HG03196 (cell line): ENCODE measurements at regions not wholly inside any gene's neighbourhood (a gene's known extent, or its start where the extent isn't known, plus 50 kb on each side); places are given as distances from the start of the nearest gene placed in this dataset.

Experiments
- ATAC-seq: cut with Tn5 transposase; IDR thresholded peaks from one replicate; pipeline ENCODE4 v1.9.1; 2021; ENCODE audit not compliant: unreplicated experiment

- ATAC-seq: no peak
Observed at GRCh38 chr16:85335584-85336491, 223.6 kb upstream of the CIBAR2 start.

- no peak for ATAC-seq
Observed at GRCh38 chr16:85337910-85338637, 225.8 kb upstream of the CIBAR2 start.

GRCh38 chr16:85338638-85338982, 226.3 kb upstream of the CIBAR2 start:
- ATAC-seq: no peak

GRCh38 chr16:85338989-85339685, 226.9 kb upstream of the CIBAR2 start:
- no peak for ATAC-seq

GRCh38 chr16:85341972-85342695, 229.9 kb upstream of the CIBAR2 start:
- ATAC-seq: no peak

GRCh38 chr16:85344502-85345128, 232.3 kb upstream of the CIBAR2 start:
- no peak for ATAC-seq

GRCh38 chr16:85345129-85345639, 232.9 kb upstream of the CIBAR2 start:
- no peak for ATAC-seq

- no peak for ATAC-seq
Observed at GRCh38 chr16:85346404-85347212, 234.3 kb upstream of the CIBAR2 start.

GRCh38 chr16:85347213-85347591, 234.9 kb upstream of the CIBAR2 start:
- no peak for ATAC-seq

- ATAC-seq: no peak
Observed at GRCh38 chr16:85348065-85348840, 236.0 kb upstream of the CIBAR2 start.

- ATAC-seq: no peak
Observed at GRCh38 chr16:85348911-85349334, 236.7 kb upstream of the CIBAR2 start.

GRCh38 chr16:85349365-85350145, 237.3 kb upstream of the CIBAR2 start:
- no peak for ATAC-seq

- ATAC-seq: no peak
Observed at GRCh38 chr16:85350146-85350728, 238.0 kb upstream of the CIBAR2 start.

- no peak for ATAC-seq
Observed at GRCh38 chr16:85350973-85351372, 238.7 kb upstream of the CIBAR2 start.

- ATAC-seq: no peak
Observed at GRCh38 chr16:85353013-85353412, 240.7 kb upstream of the CIBAR2 start.

- ATAC-seq: no peak
Observed at GRCh38 chr16:85353839-85354685, 241.8 kb upstream of the CIBAR2 start.
